Choroid plexus epithelial cell (primary cell): ENCODE measurements at regions not wholly inside any gene's neighbourhood (a gene's known extent, or its start where the extent isn't known, plus 50 kb on each side); places are given as distances from the start of the nearest gene placed in this dataset.
"Not testable (repeated sequence)": the region's sequence is repeated elsewhere in the genome, so short reads cannot be mapped to it uniquely, and the experiment has no call there.

Experiments
- DNase-seq: peaks from one replicate; pipeline ENCODE4 v3.0.0-alpha.2; 2010; ENCODE audit warnings: low read depth
- H3K4me3 ChIP-seq: 2 replicates; pipeline ENCODE4 v1.5.1; 2011; ENCODE audit warnings: low read depth, mild to moderate bottlenecking, control low read depth, low read length, moderate library complexity
- TF ChIP-seq, protein P1 (sequence below): conservative IDR thresholded peaks from 2 replicates; pipeline ENCODE4 v1.5.1; 2011; ENCODE audit warnings: low read depth, mild to moderate bottlenecking, control low read depth, inconsistent platforms, low read length, moderate library complexity

DNA sequence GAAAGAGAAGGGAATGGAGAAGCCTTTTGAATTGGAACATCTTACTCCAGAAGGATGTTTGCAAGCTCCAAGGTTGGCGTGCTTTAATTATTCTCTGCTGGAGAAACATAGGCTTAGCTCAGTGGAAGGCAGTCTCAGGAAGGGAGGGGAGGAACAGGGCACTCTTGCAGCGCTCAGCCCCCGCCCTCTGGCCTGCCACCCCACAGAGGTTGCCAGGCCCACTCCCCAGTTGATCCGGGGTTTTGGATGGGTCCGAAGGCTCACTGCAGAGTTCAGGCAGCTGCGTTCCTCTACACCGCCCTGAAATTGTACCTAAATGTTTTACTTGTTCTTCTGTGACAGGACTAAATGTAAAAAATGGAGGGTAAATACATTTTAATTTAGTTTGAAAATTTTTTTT, 155.2 kb upstream of the DTNBP1 start:
- no peak overlapping the region for H3K4me3 ChIP-seq
- TF ChIP-seq, protein P1, sequence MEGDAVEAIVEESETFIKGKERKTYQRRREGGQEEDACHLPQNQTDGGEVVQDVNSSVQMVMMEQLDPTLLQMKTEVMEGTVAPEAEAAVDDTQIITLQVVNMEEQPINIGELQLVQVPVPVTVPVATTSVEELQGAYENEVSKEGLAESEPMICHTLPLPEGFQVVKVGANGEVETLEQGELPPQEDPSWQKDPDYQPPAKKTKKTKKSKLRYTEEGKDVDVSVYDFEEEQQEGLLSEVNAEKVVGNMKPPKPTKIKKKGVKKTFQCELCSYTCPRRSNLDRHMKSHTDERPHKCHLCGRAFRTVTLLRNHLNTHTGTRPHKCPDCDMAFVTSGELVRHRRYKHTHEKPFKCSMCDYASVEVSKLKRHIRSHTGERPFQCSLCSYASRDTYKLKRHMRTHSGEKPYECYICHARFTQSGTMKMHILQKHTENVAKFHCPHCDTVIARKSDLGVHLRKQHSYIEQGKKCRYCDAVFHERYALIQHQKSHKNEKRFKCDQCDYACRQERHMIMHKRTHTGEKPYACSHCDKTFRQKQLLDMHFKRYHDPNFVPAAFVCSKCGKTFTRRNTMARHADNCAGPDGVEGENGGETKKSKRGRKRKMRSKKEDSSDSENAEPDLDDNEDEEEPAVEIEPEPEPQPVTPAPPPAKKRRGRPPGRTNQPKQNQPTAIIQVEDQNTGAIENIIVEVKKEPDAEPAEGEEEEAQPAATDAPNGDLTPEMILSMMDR: no peak
- no peak for DNase-seq

DNA sequence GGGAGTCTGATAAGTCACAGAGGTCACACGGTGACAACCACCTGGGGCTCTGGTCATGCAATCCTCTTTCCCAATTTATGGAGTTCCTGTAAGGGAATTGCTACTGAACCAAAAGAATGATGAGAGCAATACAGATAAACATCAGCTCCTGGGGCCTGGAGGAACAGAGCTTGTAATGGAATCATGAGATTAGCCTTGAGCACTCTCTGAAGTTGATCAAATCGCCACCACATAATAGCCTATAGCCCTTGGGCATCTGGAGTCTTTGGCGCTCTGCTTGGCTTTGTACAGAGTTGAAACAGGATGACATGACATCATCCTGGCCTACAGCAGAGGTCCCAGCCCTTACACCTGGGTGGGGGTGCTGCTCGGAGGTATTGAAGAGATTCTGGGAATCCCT, 154.3 kb upstream of the DTNBP1 start:
- no peak for DNase-seq
- no peak overlapping the region for H3K4me3 ChIP-seq
- TF ChIP-seq, protein P1: no peak

DNA sequence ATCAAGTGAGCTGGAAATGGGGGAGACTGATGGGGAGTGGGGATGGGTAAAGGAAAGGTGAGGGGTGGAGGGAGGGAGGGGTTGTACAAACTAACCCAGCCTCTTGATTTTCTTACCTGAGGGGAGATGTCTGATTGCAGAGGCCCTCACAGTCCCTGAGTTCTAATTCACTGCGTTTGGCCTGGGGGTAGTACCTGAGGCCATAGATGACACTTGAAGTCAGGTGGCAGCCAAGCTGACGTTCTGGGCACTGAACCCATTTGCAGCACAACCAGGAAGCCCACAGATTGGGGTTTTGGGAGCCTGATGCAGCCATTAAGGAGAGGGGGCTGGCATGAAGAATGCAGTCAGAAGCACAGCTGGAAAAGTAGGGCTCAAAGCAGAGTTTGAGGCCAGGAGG, 153.8 kb upstream of the DTNBP1 start:
- H3K4me3 ChIP-seq: no peak overlapping the region
- no peak for DNase-seq
- TF ChIP-seq, protein P1: no peak

DNA sequence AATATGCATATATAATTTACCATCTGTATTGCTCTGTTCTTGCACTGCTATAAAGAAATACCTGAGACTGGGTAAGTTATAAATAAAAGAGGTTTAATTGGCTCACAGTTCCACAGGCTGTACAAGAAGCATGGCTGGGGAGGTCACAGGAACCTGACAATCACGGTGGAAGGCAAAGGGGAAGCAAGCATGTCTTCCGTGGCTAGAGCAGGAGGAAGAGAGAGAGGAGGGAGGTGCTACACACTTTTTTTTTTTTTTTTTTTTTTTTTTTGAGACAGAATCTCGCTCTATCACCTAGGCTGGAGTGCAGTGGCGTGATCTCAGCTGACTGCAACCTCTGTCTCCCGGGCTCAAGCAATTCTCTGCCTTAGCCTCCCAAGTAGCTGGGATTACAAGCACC, 150.9 kb upstream of the DTNBP1 start:
- not testable (repeated sequence) for DNase-seq, H3K4me3 ChIP-seq

DNA sequence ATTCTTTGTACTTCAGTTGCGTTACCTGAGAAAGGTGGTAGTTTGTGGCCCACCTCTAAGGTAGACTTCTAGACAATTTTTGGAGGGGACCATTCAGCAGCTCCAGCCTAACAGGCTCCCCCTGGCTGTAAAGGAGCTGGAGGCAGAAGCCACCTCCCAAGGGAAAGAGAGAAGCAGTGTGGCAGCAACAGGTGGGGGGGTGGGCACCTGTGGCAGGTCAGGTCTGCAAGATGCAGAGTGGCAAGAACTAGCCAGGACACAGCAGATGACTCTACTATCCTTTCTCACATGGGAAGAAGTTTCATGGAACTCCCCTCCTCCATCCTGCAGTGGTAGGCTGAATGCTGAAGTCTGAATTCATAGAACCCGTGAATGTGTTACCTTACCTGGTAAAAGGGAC, 148.3 kb upstream of the DTNBP1 start:
- no peak overlapping the region for H3K4me3 ChIP-seq
- no peak for DNase-seq
- TF ChIP-seq, protein P1: no peak

- H3K4me3 ChIP-seq: no peak overlapping the region
- TF ChIP-seq, protein P1: no peak
- no peak for DNase-seq
Observed at GRCh38 chr6:15810618-15811017, 147.8 kb upstream of the DTNBP1 start.

DNA sequence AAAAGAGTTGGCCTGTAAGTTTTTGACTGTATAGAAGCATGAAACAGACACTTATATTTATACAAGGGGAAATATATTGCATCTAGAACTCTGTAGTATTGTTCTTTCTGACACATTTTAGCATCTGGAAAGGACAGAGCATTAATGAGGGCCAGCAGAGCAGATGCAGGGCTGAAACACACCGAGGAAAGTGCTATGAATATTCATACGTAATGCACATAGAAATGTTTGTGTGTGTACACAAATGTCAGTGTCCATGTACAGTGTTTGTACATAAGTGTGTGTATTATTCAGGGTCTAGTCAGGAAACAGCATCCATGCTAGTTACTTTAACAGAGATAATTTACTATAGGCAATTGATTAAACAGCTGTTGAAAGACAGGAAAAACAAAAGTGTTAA, 146.5 kb upstream of the DTNBP1 start:
- DNase-seq: no peak
- TF ChIP-seq, protein P1: no peak
- H3K4me3 ChIP-seq: no peak overlapping the region
